ENCODE measurements at regions not wholly inside any gene's neighbourhood (a gene's known extent, or its start where the extent isn't known, plus 50 kb on each side); places are given as distances from the start of the nearest gene placed in this dataset.

- no peak for TF ChIP-seq CTCF (conservative IDR thresholded peaks at IDR 0.05; ENCODE audit: low read depth, low read length)
- TF ChIP-seq EZH2 (IDR thresholded peaks at IDR 0.05; ENCODE audit: borderline replicate concordance, low read depth, low read length, poor library complexity, severe bottlenecking) = no peak
These were observed 60.6 kb downstream of the PABIR2 start for GRCh38 chrX:134736356-134736755.
